Ascending aorta (tissue), 2 donors: ENCODE measurements at regions not wholly inside any gene's neighbourhood (a gene's known extent, or its start where the extent isn't known, plus 50 kb on each side); places are given as distances from the start of the nearest gene placed in this dataset.

Experiments used
- DNase-seq, 2 donors: peaks; one replicate each; pipeline ENCODE4 v3.0.0-alpha.2; 2019; ENCODE audit warnings: low spot score in 2 of 2
- H3K27ac ChIP-seq, 2 donors: fragments of 200-600 bp; sonication (generic); one replicate each; pipeline ENCODE4 v1.5.1; 2016 to 2017; ENCODE audit warnings: mild to moderate bottlenecking in 1 of 2
- H3K27me3 ChIP-seq: fragments of 200-600 bp; sonication (generic); one replicate; pipeline ENCODE4 v1.5.1; 2017
- H3K36me3 ChIP-seq, 2 donors: fragments of 200-600 bp; sonication (generic); one replicate each; pipeline ENCODE4 v1.5.1; 2016
- H3K4me1 ChIP-seq, 2 donors: fragments of 200-600 bp; sonication (generic); one replicate each; pipeline ENCODE4 v1.5.1; 2016 to 2017; ENCODE audit warnings: mild to moderate bottlenecking in 1 of 2
- H3K4me3 ChIP-seq, 2 donors: fragments of 200-600 bp; sonication (generic); one replicate each; pipeline ENCODE4 v1.5.1; 2016 to 2017; ENCODE audit warnings: mild to moderate bottlenecking in 1 of 2
- H3K9me3 ChIP-seq, 2 donors: fragments of 200-600 bp; sonication (generic); one replicate each; pipeline ENCODE4 v1.5.1; 2016
- CTCF ChIP-seq, 3 experiments: fragments of 200-600 bp in 2 of 3; fragments of 450-650 bp in 1 of 3; sonication (generic) in 2 of 3; IDR thresholded peaks; one replicate each; pipeline ENCODE4 v1.5.1; 2016 to 2019; ENCODE audit warnings: antibody characterized with exemption in 3 of 3, mild to moderate bottlenecking in 1 of 3, moderate library complexity in 1 of 3
- intact Hi-C: fragments of 100-400 bp; cut with DNase I; formaldehyde crosslinking; loops from one replicate; pipeline ENCODE4 v1.15.1; 2023

DNA sequence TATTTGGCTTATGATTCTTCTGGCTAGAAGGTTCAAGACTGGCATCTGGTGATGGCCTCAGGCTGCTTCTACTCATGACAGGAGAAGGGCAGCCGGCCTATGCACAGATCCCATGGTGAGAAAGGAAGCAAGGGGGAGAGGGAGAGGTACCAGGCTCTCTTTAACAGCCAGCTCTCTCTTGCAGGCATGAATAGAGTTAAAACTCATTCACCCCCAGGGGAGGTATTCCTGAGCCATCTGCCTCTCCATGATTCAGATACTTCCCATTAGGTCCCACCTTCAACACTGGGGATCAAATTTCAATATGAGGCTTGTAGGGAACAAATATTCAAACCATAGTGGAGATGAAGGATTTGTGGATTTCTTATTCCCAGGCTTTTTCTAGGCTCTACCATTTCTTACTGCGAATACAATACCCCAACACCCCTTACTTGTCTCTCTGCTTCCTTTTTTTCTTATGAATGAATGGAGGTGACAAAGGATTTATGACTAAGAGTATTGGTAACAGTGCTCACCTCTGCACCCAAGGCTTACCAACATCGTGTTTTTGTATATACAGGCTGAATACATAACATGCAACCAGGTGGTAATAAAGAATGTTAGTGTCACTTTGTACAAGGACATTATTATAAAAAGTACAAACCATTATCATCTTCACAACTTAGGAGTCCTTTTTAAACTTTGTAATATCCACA lies 454.6 kb upstream of the TRIB2 start:
- H3K27ac ChIP-seq = no peak overlapping the region
- H3K4me1 ChIP-seq = peaks cover 0 to 3% of the 10 kb centered on the region in 2 donors
- H3K4me3 ChIP-seq = no peak overlapping the region
- DNase-seq = no peak
- intact Hi-C loops = no loop called here
- no peaks in the 10 kb centered on the region for H3K9me3 ChIP-seq
- H3K27me3 ChIP-seq = no peaks in the 10 kb centered on the region
- no peaks in the 10 kb centered on the region for H3K36me3 ChIP-seq
- no peak for TF ChIP-seq CTCF (IDR thresholded peaks at IDR 0.05)

DNA sequence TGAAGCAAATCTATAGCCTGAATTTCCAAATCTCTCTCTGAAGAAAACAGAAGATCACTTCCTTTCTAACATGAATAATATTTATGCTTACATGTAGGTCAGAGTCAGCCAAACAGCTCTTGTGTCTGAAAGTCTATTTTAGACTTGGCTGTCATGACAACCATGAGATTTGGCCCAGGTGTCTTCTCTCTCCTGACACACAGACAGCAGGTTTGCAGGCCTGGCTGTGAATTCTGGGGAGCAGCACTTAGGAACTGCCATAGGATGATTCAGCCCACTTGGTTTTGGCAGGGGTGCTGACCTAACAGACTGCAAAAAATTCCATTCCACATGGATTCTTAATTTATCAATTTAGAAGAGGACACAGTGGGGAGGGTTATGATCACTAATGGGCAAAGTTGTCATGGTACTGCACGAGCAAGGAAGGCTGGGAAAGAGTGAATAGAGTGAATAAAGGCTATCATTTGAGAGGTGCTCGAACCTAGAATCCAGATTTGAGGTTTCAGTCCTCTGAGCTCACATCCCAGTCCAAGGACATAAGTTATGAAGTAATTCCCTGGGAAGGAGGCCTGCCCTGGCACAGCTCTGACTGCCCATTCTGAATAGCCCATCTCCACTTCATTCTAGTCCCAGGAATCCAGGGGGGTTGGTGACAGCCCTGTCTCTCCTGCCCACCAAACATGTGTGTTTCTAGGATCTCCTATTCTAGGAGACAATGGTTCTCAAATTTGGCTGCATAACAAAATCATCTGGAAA lies 453.9 kb upstream of the TRIB2 start:
- Histone ChIP-seq H3K36me3 (no peaks in the 10 kb centered on the region), H3K4me1 (peaks cover 0 to 3% of the 10 kb centered on the region in 2 donors), H3K9me3 (no peaks in the 10 kb centered on the region), H3K4me3 (no peak overlapping the region), H3K27ac (no peak overlapping the region), H3K27me3 (no peaks in the 10 kb centered on the region)
- intact Hi-C loops = no loop called here
- DNase-seq = no peak
- no peak for TF ChIP-seq CTCF (IDR thresholded peaks at IDR 0.05)

- no peaks in the 10 kb centered on the region for H3K9me3 ChIP-seq
- no peak overlapping the region for H3K4me3 ChIP-seq
- peaks cover 0 to 3% of the 10 kb centered on the region in 2 donors for H3K4me1 ChIP-seq
- no peak for TF ChIP-seq CTCF (IDR thresholded peaks at IDR 0.05)
- intact Hi-C loops = no loop called here
- no peaks in the 10 kb centered on the region for H3K27me3 ChIP-seq
- DNase-seq = no peak
- H3K27ac ChIP-seq = no peak overlapping the region
- no peaks in the 10 kb centered on the region for H3K36me3 ChIP-seq
These were observed 453.0 kb upstream of the TRIB2 start for GRCh38 chr2:12263730-12264129.

DNA sequence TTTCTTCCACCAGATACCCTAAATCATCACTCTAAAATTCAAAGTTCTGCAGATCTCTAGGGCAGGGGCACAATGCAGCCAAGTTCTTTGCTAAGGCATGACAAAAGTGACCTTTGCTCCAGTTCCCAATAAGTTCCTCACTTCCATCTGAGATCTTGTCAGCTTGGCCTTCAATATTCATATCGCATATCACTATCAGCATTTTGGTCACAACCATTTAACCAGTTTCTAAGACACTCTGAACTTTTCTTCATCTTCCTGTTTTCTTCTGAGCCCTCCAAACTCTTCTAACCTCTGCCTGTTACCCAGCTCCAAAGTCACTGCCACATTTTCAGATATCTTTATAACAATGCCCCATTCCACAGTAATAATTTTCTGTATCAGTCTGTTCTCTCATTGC lies 452.6 kb upstream of the TRIB2 start:
- no peak for DNase-seq
- H3K4me1 ChIP-seq = peaks cover 0 to 3% of the 10 kb centered on the region in 2 donors
- H3K4me3 ChIP-seq = no peak overlapping the region
- H3K27me3 ChIP-seq = no peaks in the 10 kb centered on the region
- no peak for TF ChIP-seq CTCF (IDR thresholded peaks at IDR 0.05)
- H3K9me3 ChIP-seq = no peaks in the 10 kb centered on the region
- H3K36me3 ChIP-seq = no peaks in the 10 kb centered on the region
- H3K27ac ChIP-seq = no peak overlapping the region
- intact Hi-C loops = no loop called here

DNA sequence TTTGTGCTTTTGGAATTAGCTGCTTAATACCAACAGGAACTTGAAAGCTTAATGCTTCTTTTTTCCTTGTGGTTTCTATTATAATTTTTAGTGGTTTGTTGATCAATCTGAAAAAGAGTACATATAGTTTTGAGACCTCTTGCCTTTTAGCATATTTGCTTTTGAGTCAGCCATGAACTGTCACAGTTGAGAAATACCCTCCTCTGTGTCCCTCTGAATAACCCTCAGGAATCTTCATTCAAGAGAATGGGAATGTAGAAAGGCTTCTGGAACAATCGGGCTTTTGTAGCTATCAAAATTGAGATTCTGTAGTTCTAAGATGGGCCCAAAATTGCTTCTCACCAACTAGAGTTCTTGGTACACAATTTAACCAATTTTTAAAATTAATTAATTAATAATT lies 451.1 kb upstream of the TRIB2 start:
- Histone ChIP-seq H3K4me1 (peaks cover 0 to 3% of the 10 kb centered on the region in 2 donors), H3K9me3 (no peaks in the 10 kb centered on the region), H3K27me3 (no peaks in the 10 kb centered on the region), H3K27ac (no peak overlapping the region), H3K36me3 (no peaks in the 10 kb centered on the region), H3K4me3 (no peak overlapping the region)
- TF ChIP-seq CTCF (IDR thresholded peaks at IDR 0.05) = no peak
- intact Hi-C loops = no loop called here
- no peak for DNase-seq
